ENCODE measurements at regions not wholly inside any gene's neighbourhood (a gene's known extent, or its start where the extent isn't known, plus 50 kb on each side); places are given as distances from the start of the nearest gene placed in this dataset.

DNA sequence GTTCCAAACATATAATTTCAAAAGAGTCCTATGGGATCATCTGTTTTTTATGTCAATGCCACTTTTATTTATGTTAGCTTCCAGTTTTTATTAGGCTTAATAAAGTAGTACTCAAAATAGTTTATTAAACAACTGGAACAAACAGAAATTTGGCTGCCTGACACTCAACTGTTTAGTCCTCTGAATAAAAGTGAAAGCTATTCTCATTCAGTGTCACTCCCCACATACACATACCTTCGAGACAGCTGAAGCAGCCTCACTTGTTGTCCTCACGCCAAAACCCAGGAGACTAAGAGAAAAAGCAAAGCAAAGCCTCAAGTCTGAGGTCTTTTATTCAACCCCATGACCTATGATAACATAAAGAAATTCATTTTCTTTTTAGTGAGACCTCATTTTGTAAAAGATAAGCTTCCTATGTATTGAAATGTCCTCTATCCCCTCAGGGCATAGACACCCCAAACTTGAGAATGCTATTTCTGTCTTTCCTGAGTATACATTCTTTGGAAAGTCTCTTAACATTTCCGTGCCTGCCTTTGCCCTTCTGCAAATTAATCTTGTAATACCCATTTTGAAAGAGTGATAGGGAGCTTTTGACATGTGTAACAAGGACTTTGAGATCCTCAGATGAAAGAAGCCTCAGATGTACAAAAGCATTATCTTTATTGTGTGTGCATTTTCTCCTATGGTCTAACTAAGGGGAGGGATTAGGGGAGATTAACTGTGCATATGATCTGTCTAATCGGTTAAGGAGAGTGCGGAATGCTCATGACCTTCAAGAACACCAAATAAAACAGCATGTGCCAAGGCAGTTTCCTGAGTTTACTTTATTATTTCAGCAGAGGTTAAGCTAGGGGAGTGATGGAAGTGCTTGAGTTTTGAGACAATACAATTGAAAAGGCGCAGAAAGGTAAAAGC, 1523.7 kb upstream of the PIK3C3 start:
- TF ChIP-seq CTCF (IDR thresholded peaks at IDR 0.05; ENCODE audit: low read depth, low read length) (no peak), POLR2A (IDR thresholded peaks at IDR 0.05; ENCODE audit: extremely low read depth, insufficient read length) (no peak)
